T-helper 22 cell (primary cell): ENCODE measurements at regions not wholly inside any gene's neighbourhood (a gene's known extent, or its start where the extent isn't known, plus 50 kb on each side); places are given as distances from the start of the nearest gene placed in this dataset.

Source experiments
- DNase-seq: peaks from one replicate; pipeline ENCODE4 v3.0.0-alpha.2; 2020; ENCODE audit warnings: low read depth

DNA sequence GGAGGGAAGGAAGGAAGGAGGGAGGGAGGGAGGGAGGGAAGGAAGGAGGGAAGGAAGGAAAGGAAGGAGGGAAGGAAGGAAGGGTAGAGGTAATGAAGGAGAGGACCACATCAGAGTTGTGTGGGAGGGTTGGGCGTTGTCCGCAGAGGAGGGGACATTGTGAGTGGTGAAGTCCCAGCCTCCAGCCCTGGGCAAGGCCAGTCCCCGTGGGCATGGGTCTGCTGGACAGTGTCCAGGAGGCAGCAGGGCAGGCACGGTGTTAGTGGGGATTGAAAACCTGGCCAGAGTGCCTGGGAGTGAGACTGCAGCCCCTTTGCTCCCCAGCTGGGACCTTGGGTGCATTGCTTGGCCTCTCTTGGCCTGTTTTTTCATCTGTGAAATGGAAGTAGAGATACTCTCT is 1462.3 kb downstream of the BRD1 start:
- DNase-seq = no peak

DNA sequence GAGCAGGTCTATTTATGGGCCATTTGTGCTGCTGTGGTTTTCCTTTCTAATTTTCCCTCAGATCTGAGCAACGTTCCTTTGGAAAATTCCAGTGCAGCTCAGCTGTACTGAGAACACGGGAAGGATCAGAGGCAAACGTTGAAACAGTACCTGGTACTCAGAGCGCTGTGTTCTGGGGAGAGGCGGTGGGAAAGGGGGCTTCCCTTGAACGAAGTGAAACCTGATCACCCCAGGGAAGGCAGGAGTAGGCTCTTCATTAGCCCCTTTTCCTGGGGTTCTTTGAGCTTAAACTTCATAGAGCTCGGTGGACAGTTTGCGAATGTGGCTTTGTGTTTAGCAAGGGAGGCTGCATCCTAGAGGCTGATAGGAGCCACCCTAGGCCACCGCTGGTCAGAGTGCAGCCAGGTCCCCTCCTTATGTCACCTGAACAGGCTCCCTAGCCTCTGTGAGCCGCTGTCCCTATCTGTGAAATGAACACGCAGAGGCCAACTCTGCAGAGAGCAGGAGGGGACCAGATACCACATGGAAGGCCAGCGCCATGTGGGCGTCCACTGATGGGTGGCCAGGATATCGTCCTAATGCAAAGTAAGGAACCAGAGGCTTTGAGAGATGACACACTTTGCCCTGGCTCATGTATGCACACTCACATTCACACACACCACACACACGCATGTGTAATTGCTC is 1464.8 kb downstream of the BRD1 start:
- DNase-seq = no peak

DNA sequence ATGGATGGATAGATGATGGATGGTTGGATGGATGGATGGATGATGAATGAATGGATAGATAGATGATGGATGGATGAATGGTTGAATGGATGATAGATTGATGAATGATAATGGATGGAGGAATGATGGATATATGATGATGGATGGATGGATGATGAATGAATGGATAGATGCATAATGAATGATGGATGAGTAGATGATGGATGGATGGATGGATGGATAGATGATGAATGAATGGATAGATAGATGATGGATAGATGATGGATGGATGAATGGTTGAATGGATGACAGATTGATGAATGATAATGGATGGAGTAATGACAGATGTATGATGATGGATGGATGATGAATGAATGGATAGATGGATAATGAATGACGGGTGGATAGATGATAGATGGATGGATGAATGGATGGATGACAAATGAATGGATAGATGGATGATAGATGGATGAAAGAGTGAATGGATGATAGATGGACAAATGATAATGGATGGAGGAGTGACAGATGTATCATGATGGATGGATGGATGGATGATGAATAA is 1466.5 kb downstream of the BRD1 start:
- no peak for DNase-seq

DNA sequence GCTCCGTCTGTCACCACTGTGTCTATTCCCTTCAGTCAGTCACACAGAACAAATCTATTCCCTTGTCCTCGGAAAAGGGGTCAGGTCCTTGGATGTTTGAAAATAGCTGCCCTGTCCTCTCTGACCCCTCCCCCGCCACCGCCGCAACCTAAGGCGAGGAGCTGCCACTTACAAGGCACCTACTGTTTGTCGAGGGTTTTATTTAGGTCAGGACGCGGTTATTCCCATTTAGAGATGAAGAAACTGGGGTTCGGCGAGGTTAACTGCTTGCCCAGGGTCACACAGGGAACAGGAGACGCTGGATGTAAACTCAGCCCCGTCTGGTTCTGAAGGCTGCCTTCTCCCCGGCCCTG is 1468.1 kb downstream of the BRD1 start:
- no peak for DNase-seq

DNA sequence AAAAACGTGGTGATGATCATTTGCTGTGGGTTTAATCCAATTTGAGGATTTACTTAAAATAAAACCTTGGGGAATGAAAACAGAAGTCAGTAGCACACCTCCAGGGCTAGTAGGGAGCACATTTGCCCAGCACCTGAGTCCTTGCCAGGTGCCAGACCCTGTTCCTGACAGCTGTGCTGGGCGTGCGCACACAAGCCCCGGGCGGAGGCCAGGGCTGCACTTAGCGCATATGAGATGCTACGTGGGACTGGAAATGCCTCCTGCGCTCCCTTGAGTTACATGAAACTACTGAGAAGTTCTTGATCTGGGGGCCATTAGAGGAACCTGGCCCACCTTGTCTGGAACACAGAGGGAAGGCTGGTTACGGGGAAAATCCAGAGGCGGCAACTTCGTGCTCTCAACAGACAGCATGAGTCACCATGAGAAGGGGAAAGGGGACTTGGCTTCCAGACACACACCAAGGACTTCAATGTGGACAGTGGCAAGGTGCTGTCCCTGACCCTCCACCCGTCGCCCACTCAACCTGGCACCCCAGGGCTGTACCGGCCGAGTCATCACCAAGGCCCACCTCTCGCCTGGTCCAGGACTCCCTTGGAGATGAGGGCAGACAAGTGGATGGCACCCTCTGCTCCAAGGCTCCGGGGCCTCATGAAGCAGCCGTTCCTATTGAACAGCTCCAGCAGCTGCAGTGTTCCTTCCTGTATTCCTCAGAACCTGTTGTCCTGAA is 1468.6 kb downstream of the BRD1 start:
- DNase-seq = no peak

DNA sequence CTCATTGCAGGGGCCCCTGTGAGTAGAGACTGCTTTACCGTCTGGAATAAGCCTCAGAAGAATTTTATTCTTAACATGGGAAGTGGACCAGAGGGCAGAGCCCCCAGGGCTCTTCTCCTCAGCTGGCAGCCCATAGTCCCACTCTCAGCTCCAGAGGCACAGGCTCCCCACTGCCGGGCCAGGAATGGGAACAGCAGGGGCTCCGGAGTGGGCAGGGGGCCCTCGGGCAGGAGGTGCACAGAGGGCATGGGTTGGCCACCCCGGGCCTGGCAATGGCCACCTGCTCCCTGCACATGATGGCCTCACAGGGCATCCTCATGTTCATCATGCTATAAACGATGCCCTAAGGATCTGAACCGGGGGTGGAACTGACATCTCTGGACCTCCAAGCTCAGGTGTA is 1469.7 kb downstream of the BRD1 start:
- no peak for DNase-seq

DNA sequence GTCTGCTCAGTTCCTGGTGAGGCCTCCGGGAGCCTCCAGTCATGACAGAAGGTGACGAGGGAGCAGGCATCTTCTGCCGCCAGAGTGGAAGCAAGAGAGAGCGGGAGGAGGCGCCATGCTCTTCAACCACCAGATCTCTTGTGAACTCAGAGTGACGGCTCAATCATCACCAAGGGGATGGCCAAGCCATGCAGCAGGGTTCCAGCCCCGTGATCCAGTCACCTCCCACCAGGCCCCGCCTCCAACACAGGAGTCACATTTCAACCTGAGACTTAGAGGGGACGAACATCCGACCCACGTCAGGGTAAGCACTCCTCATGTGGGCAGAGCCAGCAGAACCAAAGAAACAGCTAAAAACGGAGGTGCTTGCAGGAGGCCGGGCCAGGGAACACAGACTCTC is 1470.5 kb downstream of the BRD1 start:
- no peak for DNase-seq

DNA sequence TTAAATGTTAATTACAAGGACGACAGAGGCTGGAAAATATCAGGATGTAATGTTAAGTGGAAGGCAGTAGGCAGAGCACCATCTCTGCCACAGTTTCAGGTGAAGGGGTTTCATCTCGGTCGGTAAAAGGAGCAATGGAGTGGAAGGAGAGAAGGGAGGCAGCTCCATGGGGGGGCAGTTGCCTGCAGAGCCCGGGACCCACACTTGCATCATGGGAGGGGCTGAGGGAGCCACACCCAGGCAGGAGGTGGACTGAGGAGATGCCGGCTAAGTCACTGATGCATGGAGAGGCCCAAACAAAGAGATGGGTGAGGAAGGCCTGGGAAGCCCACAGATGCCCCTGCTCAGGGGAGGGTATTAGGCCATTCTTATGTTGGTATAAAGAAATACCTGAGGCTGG is 1470.9 kb downstream of the BRD1 start:
- no peak for DNase-seq

DNA sequence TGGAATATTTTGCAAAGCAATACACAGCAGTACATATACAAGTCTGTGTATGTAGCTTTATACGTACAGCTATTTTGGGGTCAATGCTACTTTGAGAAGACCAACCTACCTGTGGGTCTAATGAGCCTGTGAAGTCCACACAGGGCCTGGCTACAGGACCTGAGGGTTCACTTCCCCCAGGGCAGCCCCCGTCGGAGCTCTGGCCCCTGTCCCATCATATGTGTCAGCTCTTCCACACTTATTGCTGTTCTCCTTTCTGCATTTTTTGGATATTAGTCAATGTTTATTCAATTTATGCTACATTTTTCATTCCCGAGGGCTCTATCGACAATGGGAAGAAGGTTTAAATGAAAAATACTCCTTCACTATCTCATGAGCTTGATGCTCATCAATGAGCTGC is 1473.6 kb downstream of the BRD1 start:
- DNase-seq = no peak

DNA sequence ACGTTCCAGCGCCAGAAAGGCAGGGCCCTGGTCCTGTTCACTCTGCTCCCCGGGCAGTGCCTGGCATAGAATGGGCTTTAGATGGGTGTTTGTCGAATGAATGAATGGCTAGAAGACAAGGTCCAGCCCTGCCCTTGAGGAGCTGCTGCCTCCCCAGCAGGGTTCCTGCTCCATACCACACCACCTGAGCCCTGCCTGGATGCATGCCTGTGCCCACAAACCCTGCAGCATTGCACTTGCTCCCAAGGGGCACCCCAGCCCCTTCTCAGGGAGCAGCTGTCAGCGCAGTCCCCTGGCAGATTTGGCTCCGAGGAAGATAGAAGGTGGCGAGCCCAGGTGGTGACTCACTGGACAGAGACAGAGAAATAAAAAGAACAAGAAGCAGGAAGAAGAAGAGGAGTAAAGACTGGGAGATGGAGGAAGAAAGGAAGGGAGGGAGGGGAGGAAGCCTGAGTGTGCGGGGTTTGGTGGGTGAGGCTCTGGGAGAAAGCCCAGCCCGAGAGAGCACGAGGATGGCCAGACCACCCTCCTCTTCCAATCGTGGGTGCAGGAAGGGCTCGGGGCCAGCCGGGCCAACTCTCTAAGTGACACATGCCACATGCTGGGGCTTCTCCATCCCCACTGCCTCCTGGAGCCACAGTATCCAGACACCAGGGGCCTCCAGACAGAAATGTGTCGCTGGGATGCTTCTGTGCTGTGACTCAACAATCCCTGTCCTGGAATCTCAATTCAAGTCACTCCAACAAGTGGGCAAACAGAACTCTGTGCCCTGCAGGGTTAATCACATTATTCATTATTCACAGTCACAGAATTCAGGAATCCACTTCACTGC is 1474.3 kb downstream of the BRD1 start:
- DNase-seq = no peak

DNA sequence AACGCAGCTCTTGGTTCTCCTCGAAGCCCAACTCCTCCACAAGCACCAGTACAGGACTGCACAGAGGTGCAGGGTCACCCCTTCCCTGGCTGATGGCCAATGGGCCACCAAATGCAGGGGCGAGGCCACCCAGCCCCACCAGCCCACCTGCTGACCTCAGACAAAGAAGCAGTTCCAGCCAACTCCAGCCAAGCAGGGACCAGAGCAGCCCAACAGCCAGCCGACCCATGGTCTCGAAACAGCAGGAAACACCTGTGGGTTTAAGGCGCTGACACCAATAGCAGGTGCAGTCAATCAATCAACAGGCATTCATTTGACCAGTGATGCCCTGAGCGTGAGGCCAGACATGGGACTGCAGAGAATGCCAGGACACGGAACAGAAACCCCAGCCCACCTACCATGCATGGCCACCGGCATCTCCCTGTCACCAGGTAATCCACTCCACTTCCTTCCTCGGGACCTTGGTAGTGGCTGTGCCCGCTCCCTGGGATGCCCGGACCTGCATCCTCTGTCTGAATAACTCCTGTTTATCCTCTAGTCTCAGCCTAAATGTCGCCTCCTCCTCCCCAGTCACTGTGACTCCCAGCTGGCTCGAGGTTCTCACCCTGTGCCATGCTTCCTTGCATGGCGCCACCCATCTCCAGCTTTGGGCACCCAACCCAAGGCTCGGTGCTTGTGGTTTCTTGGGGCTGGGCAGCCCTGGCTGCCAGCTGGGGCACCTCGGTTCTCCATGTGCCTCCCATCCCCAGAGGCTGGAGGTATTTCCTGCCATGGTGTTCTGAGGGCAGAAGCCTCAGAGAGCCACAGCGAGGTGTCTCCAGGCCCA is 1475.4 kb downstream of the BRD1 start:
- no peak for DNase-seq

DNA sequence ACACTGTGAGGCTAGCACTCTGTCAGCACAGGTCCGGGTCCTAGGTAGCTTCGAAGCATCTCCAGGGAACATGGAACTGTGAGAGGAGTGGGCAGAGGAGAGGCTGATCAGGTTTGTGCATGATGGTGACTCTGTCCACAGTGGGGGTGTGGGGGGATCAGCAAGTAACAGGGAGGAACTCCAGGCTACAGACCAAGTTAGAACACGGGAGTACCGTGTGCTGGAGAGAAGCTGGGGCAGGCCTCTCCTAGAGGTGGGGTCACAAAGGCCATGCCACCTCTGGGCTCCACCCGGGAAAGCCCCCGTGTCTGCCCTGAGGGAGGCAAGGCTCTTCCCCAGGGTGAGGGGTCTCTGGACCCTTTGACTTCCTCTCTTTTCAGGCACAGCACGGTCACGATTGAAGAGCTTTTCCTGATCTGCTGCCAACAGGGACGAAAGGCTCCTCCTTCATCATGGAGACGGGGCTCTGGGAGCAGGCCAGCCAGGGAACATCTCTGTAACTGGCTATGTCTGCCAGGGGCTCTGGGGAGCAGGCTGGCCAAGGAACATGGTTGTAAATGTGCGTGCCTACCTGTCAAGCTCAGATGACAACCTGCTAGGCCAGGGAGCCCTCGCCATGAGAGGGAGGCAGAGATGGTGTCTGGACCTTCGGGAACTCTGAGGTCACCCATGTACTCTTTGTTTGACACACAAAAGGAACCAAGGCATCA is 1476.1 kb downstream of the BRD1 start:
- no peak for DNase-seq

DNA sequence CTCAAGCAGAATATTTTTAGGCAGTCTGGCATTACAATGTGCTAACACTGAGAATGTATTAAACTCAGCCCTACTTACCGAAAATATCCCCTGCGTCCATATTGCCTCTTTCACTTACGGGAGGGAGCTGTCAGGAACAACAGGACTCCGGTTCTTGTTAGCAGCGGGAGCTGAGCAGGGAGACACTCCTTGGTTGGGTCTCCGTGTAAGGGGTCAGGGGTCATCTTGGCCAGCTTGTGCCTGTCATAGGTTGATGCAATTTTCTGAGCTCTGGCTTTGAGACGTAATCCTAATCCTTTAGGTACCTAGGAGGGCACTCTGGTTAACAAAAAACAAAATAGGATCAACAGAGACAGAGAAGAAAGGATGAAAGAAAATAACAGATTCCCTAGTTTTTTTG is 1477.2 kb downstream of the BRD1 start:
- DNase-seq = no peak

DNA sequence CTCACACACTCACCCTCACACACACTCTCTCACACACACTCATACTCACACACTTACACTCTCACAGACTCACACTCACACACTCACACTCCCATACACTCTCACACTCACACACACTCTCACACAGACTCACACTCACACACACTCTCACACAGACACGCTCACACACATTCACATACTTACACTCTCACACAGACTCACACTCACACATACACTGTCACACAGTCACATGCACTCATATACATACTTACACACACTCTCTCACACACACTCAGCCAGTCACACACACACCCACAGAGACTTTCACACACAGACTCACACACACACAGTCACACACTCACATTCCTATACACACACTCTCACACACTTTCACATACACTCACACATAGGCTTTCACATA is 1478.8 kb downstream of the BRD1 start:
- no peak for DNase-seq

DNA sequence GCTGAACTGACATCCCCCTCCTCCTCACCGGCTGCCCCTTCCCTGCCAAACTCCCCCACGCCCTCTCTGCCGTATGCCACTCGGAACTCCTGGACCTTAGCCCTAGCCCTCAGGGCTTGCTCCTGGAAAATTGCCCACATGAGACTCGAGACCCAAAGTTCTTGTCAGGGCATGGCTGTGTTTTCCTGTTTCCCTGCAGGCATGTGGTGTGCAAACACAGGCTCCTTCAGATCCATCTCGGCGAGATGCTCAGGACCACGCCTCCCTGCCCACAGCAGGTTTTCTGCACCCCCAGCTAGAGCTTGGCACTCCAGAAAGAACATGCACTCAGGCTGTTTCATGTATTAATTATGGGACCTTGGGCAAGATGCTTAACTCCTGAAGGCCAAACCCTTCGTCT is 1480.4 kb downstream of the BRD1 start:
- DNase-seq = no peak

DNA sequence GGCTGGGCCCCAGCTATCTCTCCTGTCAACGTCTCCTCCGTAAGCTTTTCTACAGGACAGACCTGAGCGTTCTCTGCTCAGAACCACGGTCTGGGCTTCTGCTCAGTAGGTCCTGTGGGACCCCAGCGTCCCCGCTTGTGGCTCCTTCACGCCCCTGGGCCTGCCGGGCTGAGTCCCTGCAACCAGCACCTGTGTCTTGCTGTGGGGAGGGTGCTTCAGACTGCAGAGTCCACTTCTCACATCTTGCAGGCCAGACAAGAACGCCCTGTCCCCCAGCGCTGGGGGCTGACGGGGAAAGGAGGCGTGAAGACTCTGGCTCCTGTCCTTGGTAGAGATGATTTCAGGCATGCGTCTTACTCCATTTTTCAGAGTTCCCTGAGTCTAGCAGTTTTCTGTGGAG is 1480.8 kb downstream of the BRD1 start:
- DNase-seq = no peak

DNA sequence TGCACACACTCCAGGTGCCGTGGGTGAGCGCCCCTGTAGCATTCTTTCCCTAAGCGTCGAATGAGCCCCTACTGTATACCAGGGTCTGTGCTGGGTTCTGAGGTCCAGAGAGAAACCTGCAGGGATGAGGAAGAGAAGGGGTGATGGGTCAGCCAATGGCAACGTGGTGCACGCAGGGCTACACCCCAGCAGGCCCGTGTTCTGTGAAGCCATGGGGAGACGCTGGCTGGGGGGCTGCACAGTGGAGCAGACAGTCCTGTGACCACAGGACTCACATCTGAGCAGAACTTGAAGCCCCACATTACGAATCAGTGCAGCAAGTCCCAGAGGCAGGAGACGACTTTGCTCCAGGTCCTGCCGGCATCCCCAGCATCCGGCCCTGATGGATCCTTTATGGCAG is 1481.4 kb downstream of the BRD1 start:
- no peak for DNase-seq

DNA sequence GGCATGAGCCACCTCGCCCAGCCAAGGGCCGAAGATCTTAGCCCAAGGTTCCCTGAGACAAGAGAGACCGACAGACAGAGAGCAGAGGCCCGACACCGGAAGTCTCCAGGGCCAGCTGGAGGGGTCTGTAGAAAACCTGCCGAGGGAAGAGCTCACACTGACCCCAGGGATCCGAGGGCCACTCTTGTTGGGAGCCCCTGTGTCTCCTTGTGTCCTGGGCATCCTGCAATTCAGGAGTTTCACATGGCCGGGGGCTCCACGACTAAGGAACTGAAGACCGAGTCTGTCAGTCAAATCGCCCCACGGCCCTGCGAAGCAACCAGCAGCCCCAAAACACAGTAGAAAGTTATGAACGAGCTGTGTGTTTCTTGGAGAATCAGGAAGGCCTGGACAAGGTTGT is 1482.0 kb downstream of the BRD1 start:
- DNase-seq = no peak

DNA sequence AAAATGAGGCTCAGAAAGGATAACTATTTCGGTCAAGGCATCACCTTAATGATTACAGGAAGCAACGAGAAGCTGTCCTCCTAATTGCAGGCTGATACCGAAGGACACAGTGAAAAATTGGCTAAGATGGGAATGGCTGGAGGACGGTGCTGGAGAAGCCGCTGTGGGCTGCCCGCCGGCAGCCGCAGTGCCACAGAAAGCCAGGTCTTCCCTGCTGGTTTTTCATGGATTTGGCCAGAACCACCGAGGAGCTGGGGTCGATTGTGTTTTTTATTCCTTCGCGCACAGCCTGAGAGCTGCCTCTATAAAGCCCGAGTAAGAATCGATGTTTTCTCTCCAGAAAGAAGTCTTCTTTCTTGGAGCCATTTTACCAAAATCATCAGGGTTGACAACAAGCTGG is 1484.2 kb downstream of the BRD1 start:
- no peak for DNase-seq

DNA sequence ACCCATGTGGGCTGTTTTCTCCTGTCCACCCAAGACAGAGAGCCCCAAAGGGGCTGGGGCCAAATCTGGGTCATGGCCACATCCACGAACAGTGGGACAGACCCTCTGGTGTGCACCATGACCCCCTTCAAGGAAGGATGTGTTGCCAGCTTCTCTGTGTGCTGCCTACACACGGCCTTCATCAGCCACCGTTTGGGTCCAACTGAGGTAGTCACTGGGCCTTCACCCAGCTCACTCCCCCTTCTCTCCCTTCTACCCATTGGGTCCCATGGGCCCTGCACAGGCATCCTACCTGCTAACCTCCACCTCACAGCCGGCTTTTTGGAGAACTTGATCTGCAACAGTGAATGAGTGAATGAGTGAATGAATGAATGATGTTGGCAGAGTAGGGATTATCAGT is 1484.9 kb downstream of the BRD1 start:
- no peak for DNase-seq

DNA sequence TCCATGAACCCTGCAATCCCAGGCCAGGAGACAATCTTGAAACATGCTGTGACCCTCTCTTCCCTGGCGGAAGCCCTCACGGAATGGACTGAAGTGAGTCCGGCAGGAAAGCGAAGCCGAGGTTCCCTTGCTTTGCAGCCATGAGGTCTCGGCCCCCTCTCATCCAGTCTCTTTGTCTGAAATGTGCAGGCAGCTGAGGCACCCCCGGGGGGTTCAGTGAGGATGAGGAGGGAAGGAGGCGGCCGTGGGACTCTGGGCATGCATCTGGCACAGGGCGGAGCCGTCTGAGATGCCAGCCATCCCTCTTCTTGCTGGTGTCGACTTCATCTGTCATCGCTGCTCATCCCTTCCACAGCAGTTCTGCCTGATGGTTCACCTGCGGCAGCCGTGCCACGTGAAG is 1485.7 kb downstream of the BRD1 start:
- no peak for DNase-seq
